ENCODE measurements at regions not wholly inside any gene's neighbourhood (a gene's known extent, or its start where the extent isn't known, plus 50 kb on each side); places are given as distances from the start of the nearest gene placed in this dataset.
"Not testable (repeated sequence)": the region's sequence is repeated elsewhere in the genome, so short reads cannot be mapped to it uniquely, and the experiment has no call there.

- no peak for DNase-seq
Measured at GRCh38 chr2:193482557-193482956, 1287.8 kb upstream of the TMEFF2 start.

GRCh38 chr2:193480187-193480586, 1285.5 kb upstream of the TMEFF2 start:
- DNase-seq = no peak

- no peak for DNase-seq
Measured at GRCh38 chr2:193476171-193476800, 1281.6 kb upstream of the TMEFF2 start.

- DNase-seq = no peak
Measured at GRCh38 chr2:193475038-193475437, 1280.3 kb upstream of the TMEFF2 start.

- no peak for DNase-seq
Measured at GRCh38 chr2:193469251-193469650, 1274.5 kb upstream of the TMEFF2 start.

GRCh38 chr2:193467276-193467987, 1272.7 kb upstream of the TMEFF2 start:
- no peak for DNase-seq

GRCh38 chr2:193463011-193463410, 1268.3 kb upstream of the TMEFF2 start:
- DNase-seq = no peak

- DNase-seq = no peak
Measured at GRCh38 chr2:193462411-193462810, 1267.7 kb upstream of the TMEFF2 start.

GRCh38 chr2:193461431-193461934, 1266.8 kb upstream of the TMEFF2 start:
- DNase-seq = no peak

- no peak for DNase-seq
Measured at GRCh38 chr2:193446967-193447366, 1252.2 kb upstream of the TMEFF2 start.

GRCh38 chr2:193442293-193442692, 1247.6 kb upstream of the TMEFF2 start:
- DNase-seq = no peak

GRCh38 chr2:193428336-193428818, 1233.6 kb upstream of the TMEFF2 start:
- no peak for DNase-seq

GRCh38 chr2:193412368-193412767, 1217.6 kb upstream of the TMEFF2 start:
- not testable (repeated sequence) for DNase-seq

- peak; percentile 11 for DNase-seq
Measured at GRCh38 chr2:193409951-193410350, 1215.2 kb upstream of the TMEFF2 start.

GRCh38 chr2:193382583-193382982, 1187.8 kb upstream of the TMEFF2 start:
- no peak for DNase-seq

GRCh38 chr2:193377789-193378188, 1183.1 kb upstream of the TMEFF2 start:
- no peak for DNase-seq

GRCh38 chr2:193373120-193373519, 1178.4 kb upstream of the TMEFF2 start:
- no peak for DNase-seq

GRCh38 chr2:193371200-193371599, 1176.5 kb upstream of the TMEFF2 start:
- no peak for DNase-seq

- DNase-seq = no peak
Measured at GRCh38 chr2:193368615-193369014, 1173.9 kb upstream of the TMEFF2 start.

GRCh38 chr2:193357508-193357907, 1162.8 kb upstream of the TMEFF2 start:
- DNase-seq = no peak

- not testable (repeated sequence) for DNase-seq
Measured at GRCh38 chr2:193352665-193353242, 1158.0 kb upstream of the TMEFF2 start.

GRCh38 chr2:193350509-193350908, 1155.8 kb upstream of the TMEFF2 start:
- DNase-seq = no peak

- no peak for DNase-seq
Measured at GRCh38 chr2:193349642-193350041, 1154.9 kb upstream of the TMEFF2 start.

- DNase-seq = no peak
Measured at GRCh38 chr2:193348055-193348454, 1153.3 kb upstream of the TMEFF2 start.

All from NCI-H524 treated with DMSO at 0.1 percent for 48 hours (cell line).